ENCODE measurements at regions not wholly inside any gene's neighbourhood (a gene's known extent, or its start where the extent isn't known, plus 50 kb on each side); places are given as distances from the start of the nearest gene placed in this dataset.

DNA sequence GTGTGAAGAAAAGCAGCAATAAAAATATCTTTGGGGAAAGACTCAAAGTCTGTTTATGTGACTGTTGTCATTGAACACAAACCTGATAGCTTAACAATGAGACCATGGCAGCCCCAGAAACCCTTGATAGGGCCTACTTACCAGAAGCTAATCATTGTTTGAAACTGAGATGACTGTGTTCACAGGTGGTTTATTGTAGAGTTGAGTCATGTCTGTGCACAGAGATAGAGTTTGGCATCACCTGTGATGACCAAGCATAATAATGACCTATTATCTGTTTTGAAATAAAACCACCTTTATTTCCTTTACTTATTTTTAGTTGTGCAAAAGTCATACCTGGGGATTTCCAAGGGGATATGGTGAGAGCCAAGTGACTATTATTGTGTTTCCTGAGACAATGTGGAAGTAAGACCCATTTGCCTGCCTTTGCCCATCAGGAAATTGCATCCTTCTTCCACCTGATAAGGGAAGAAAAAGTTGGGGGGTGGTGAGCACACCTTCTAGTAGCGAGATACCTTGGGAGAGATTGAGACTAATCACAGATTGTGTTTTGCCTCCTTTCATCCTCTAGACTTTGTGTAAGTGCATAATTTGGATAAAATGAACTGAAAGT lies 456.9 kb upstream of the JAG1 start:
- DNase-seq (ENCODE audit: low spot score), result no peak

DNA sequence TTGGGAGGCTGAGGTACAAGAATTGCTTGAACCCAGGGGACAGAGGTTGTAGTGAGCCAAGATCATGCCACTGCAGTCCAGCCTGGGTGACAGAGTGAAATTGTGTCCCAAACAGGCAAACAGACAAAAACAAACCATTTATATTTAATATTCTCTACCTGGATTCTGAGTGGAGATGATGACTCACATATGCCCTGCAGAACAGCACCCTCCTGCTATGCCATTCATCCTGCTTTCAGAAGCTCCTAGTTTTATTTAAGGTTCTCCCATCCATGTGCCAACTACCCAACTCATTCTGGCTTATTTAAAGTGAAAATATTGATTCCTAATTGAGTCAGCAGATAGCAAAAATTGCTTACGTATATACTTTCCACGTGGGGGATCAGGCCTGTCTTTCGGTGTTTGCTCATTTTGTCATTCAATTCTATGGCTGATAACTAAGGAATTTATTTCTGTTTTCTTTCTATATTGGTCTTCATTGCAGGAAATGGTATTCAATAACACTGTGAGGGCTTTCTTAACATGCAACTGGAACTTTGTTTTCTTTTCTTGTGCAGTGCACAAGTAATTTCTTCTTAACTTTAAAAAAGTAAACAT lies 459.1 kb upstream of the JAG1 start:
- DNase-seq (ENCODE audit: low spot score), result no peak

DNA sequence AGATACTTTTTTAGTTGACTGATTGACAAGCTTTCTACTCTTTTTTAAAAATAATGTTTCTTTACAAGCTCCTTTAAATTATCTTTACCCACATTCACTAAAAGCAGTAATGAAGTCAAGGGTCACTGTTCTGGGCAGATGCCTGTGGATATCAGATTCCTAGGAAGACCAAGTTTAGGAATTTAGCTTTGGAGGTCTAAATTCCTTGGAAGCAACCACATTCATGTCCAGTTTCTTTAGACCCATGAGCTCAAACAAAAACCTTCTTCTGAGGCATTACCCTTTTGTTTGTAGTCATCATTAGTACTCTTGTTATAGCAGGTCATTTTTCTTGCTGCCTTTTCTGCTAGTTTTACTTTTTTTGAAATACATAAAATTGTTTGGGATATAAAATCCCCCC lies 462.9 kb upstream of the JAG1 start:
- no peak for DNase-seq (ENCODE audit: low spot score)

- DNase-seq (ENCODE audit: low spot score), result no peak
These were observed 463.9 kb upstream of the JAG1 start for GRCh38 chr20:11137688-11138087.

- DNase-seq (ENCODE audit: low spot score), result no peak
These were observed 466.6 kb upstream of the JAG1 start for GRCh38 chr20:11140359-11140758.

DNA sequence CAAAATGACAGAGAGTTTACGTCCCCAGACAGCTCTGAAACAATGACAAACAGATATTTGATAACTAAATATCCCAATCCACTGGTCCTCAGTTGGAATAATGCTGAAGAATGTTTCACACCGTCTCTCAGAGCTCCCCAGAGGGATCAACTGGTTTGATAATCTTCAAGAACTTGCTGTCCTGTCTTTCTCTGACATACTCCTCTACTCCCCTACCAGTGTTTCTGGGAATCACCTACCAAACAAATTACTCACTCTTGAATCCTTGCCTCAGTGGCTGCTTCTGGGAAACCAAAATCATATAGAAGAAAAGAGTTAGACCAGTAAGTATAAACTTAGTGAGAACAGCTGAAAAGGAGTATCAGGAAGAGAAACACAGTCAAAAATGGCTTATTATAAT lies 469.7 kb upstream of the JAG1 start:
- no peak for DNase-seq (ENCODE audit: low spot score)

- DNase-seq (ENCODE audit: low spot score), result no peak
These were observed 470.5 kb upstream of the JAG1 start for GRCh38 chr20:11144114-11144950.

GRCh38 chr20:11145616-11146015 lies 471.8 kb upstream of the JAG1 start:
- no peak for DNase-seq (ENCODE audit: low spot score)

DNA sequence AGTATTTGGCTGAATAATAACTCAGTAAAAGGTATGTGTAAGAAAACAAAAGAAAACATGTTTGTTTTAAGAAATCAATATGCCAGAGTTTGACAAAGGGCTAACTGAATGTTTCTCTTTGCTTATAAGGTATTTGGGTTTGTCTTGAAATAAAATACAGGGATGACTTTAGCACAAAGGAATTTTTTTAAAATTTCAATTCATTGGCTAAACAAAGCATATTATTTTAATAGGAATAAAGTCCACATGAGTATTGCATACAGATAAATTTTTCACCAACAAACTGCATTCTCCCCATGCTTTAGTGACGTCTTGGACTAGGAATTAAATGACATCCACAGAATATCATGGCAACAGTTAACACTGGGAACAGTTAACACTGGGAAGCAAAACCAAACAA lies 480.0 kb upstream of the JAG1 start:
- no peak for DNase-seq (ENCODE audit: low spot score)

DNA sequence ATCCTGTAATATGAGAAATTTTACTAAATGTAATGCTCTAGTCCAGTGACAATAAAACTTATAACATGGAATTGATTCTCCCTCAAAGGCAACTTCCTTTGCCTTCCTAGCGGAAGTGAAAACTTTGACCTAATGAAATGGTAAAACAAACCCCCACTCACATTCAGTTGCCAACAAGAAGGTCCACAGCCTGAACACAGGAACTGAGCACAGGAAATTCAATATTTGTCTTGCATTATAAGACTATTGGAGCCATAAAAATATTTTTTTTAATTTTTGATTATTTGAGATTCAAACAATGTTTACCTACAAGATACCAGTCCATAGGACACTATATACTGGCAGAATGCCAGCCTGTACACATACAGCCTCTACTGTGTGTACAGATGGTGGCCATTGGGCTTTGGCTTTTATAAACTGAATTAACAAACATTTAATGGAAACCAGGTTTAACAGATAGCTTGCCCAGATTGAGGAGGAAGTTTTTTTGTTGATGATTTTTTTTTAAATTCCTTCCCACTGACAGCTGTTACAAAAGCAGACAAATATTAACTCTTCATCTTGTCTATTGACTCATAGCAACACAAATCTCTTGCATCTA lies 481.5 kb upstream of the JAG1 start:
- DNase-seq (ENCODE audit: low spot score), result no peak

DNA sequence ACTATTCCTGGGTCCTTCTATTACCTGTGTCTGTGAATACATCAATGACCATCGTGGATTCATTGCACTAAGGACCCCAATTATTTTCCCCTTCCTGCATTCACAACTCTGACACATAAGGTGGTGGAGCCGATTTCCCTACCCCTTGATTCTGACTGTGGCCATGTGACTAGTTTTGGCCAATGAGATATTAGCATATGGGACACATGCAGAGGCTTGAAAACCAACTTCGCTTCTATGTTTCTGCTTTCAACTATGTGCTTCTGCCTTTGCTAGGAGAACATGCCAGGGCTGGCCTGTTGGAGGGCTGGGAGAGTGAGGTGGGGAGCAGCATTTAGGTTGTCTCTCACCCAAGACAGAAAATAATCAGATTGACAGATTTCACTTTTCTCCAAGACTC lies 483.1 kb upstream of the JAG1 start:
- DNase-seq (ENCODE audit: low spot score), result peak; percentile 26

DNA sequence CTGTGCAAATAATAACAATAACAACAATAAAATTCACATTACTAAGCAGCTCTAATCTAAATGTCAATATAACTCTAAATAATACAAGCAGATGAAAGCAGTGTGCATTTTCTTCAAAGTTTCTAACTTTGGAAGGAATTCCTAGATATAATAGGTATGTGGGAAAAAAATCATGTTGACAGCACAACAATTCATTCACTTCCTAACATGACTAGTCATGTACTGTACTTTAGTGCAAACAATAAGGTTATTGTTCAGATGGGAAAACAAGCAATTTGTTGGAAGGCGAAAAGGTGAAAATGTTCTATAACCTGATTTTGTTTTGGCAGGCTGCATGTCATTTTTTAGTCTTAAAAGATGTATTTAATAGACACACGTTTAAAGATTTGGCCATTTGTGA lies 484.3 kb upstream of the JAG1 start:
- DNase-seq (ENCODE audit: low spot score), result no peak

DNA sequence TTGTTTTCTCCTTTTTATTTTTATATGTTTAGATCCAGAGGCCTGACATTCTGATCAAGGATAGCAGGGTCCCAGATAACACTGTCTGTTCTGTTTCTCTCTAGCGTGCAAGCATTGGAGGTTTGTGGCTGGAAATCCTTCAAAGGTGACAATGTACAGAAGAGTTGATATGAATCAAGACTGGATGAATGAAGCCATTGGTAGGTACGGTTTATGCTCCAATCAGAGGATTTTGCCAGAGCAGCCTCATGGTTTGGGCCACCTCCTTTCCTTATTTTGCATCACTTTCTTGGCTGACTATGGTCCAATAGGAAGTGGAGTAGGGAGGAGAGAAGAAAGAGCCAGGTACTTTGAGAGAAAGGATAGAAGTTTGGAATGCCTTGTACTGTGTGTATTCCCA lies 484.8 kb upstream of the JAG1 start:
- DNase-seq (ENCODE audit: low spot score), result no peak

DNA sequence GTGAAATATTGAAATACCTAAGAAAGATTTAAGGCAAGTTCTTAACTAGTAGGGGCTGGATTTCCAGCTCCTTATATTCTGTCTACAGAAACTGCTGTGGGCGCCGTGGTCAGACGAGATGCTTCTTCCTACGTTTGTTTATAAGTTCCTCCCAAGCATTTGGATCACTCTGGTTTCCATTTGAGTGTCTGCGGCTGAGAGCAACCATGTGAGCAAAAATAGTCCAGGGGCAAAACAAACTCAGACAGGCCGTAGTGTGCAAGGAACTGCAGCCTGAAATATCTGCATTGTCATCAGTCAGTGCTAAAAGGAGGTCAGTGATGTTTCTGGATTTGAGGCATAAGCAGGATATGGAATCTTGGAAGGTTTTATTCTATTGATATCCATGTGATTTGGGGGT lies 485.9 kb upstream of the JAG1 start:
- DNase-seq (ENCODE audit: low spot score), result no peak

- no peak for DNase-seq (ENCODE audit: low spot score)
These were observed 488.4 kb upstream of the JAG1 start for GRCh38 chr20:11162026-11162775.

DNA sequence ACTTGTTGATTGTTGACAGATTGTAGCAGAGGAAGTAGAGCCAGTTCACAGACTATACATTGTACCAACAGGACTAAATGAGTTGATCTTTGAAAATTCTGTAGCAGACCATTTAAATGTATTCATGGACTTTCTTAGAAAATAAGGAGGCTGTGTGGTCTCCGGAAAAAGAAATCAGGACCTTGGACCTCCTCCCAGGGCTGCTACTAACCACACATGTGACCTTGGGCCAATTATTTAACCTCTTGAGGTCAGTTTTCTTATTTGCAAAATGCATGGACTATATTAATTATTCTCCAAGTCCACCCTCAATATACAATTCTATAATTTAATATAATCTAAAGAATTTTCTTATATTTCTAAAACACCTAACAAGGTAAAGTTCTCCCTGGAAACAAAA lies 492.0 kb upstream of the JAG1 start:
- DNase-seq (ENCODE audit: low spot score), result no peak

DNA sequence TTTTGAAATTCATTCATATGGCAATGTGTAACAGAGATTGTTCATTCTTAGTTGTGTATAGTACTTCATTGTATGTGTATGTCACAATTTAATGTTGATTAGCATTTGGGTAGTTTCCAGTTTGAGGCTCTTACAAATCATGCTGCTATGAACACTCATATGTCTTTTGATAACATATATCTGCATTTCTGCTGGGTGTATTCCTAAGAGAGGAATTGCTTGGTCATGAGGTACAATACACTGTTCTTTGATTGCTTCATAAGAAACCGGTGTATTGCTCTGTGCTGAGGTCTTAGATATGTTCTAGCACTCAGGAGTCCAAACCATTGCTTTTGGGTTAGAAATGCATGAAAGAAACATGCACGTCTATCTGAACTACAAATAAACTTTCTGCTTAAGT lies 492.9 kb upstream of the JAG1 start:
- DNase-seq (ENCODE audit: low spot score), result no peak

GRCh38 chr20:11168026-11168425 lies 494.2 kb upstream of the JAG1 start:
- DNase-seq (ENCODE audit: low spot score), result no peak

DNA sequence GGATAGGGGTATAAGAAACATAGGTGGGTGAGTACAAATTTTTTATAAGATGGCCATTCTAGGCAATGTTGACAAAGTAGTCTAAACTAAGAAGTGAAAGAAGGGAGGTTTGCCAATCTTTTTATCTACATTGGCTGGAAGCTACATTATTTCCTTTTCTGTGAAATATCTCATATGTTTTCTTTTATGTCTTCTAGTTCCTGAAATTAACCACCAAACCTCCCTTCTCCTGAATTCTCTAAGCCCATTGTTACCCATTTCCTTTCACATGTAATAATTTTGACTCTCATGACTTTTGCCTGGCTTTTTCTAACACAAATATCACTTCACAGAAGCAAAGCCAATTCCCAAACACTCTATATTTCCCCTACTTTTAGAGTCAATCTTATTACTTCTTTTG lies 496.2 kb upstream of the JAG1 start:
- DNase-seq (ENCODE audit: low spot score), result no peak

DNA sequence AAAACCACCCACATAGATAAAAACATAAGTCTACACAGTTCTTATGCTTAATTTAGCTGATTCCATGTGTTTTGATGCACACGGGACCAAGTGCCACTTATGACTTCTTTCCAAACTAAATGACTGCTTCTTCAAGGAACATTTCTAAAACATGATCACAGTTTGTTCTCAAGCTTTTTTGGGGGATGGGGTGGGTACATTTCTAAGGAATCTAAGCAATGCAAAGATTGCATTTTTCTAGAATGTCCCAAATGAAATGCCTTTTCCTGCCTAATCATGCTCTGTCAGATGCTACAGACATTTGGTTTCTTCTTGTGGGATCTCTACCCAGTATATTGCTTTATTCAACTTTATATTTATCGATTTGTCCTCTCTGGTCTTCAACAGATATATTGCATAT lies 496.8 kb upstream of the JAG1 start:
- DNase-seq (ENCODE audit: low spot score), result no peak

GRCh38 chr20:11172881-11173280 lies 499.1 kb upstream of the JAG1 start:
- DNase-seq (ENCODE audit: low spot score), result no peak

DNA sequence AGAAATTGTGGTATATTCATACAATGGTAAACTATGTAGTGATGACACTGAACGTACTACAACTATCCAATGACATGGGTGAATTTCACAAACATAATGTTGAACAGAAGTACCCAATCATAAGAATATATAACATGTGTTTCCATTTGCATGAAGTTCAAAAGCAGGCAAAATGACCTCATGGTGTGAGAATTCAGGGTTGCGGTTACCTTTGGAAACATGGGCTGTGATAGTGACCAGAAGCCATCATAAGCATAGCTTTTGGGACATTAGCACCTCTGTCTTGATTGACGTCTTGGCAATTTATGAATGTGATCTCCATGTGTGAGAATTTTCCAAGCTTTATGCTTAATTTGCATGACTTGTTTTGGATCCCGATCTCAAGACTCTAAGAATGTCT lies 500.1 kb upstream of the JAG1 start:
- no peak for DNase-seq (ENCODE audit: low spot score)

All from NAMALWA (cell line).